T-helper 1 cell treated with Interleukin-12 subunit alpha and Interleukin-12 subunit beta and Interleukin-4 antibody, amounts not matched to agents 30 μg/mL and 1 μg/mL, for 36 hours (primary cell): ENCODE measurements at regions not wholly inside any gene's neighbourhood (a gene's known extent, or its start where the extent isn't known, plus 50 kb on each side); places are given as distances from the start of the nearest gene placed in this dataset.

Source experiments
- H3K27ac Mint-ChIP-seq: one replicate; pipeline ENCODE4 v1.8.0; 2021; ENCODE audit warnings: mild to moderate bottlenecking, mixed read lengths
- H3K27me3 Mint-ChIP-seq: one replicate; pipeline ENCODE4 v1.8.0; 2021; ENCODE audit warnings: low read depth, mixed read lengths
- H3K36me3 Mint-ChIP-seq: one replicate; pipeline ENCODE4 v1.8.0; 2021; ENCODE audit warnings: low read depth, mixed read lengths
- H3K4me1 Mint-ChIP-seq: one replicate; pipeline ENCODE4 v1.8.0; 2021; ENCODE audit warnings: low read depth, mixed read lengths
- H3K4me3 Mint-ChIP-seq: one replicate; pipeline ENCODE4 v1.8.0; 2021; ENCODE audit warnings: mild to moderate bottlenecking, moderate library complexity, mixed read lengths
- H3K9me3 Mint-ChIP-seq: one replicate; pipeline ENCODE4 v1.8.0; 2021; ENCODE audit warnings: mixed read lengths

DNA sequence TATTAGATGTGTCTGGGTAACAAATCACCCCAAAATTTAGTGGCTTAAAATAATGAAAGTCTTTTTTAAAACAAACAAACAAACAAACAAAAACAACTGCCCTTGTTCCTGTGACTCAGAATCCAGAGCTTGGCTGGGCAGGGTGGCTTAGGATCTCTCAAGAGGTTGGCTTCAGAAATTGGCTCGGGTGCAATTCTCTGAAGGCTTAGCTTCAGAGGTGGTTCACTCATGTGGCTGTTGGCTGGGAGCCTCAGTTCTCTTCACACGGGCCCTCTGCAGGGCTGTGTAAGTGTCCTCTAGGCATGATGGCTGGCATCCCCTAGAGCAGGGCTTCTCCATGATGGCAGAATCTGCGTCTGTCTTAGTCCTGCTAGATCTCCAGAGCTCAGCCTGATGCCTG lies 179.9 kb upstream of the BCOR start:
- no peaks in the 10 kb centered on the region for H3K27me3 Mint-ChIP-seq
- H3K36me3 Mint-ChIP-seq, result no peaks in the 10 kb centered on the region
- H3K9me3 Mint-ChIP-seq, result no peaks in the 10 kb centered on the region
- no peak overlapping the region for H3K4me3 Mint-ChIP-seq
- no peak overlapping the region for H3K27ac Mint-ChIP-seq
- H3K4me1 Mint-ChIP-seq, result peaks cover 23% of the 10 kb centered on the region

DNA sequence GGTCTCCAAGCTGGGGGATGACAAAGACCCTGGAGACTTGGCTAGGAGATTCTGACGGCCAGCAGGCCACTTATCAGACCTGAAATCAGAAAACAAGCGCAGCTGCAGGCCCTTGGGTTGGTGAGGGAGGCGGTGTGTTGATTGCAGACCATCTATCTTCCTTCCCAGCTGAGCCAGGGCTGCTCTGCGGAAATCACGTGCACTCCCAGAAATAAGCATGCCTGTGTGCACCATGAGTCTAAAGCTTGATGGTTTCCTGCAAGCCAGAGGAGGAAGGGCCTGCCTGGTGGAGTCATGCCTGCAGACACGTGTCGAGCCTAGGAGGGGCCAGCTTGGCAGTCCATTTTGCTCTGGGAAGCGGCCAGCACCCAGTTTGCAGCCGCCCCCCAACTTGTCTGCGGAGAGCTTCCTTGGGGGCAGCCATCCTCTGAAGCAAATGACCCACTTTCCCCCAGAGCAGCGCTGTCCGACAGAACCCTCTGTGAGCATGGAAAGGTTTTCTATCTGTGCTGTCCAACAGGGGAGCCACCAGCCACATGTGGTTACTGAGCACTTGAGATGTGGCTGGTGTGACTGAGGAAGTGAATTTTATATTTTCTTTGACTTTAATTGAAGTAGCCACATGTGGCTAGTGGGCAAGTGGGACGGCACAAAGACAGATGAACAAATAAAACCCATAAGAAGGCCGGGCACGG lies 175.7 kb upstream of the BCOR start:
- H3K27ac Mint-ChIP-seq, result no peak overlapping the region
- H3K27me3 Mint-ChIP-seq, result no peaks in the 10 kb centered on the region
- H3K9me3 Mint-ChIP-seq, result no peaks in the 10 kb centered on the region
- H3K4me1 Mint-ChIP-seq, result peaks cover 3% of the 10 kb centered on the region
- H3K36me3 Mint-ChIP-seq, result no peaks in the 10 kb centered on the region
- H3K4me3 Mint-ChIP-seq, result no peak overlapping the region

DNA sequence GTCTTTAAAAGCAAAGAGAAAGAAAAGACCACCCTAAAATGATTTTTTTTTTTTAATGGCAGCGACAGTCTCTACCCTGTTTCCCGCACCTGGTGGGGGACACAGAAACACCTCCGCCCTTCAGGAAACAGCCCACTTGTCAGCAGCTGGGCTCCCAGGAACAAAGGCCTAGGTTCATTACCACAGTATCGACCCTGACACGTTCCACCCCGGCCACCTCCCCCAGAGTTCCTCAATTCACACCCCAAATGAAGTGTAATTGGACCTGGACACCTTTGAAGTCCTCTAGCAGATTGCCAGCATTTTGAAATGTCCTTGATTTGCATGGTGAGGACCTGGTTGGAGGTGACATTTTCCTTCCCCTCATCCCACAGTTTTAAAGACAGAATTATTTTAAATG lies 175.0 kb upstream of the BCOR start:
- Mint-ChIP-seq H3K4me1 (no peaks in the 10 kb centered on the region), H3K9me3 (no peaks in the 10 kb centered on the region), H3K27me3 (no peaks in the 10 kb centered on the region), H3K36me3 (no peaks in the 10 kb centered on the region), H3K27ac (no peak overlapping the region), H3K4me3 (no peak overlapping the region)

DNA sequence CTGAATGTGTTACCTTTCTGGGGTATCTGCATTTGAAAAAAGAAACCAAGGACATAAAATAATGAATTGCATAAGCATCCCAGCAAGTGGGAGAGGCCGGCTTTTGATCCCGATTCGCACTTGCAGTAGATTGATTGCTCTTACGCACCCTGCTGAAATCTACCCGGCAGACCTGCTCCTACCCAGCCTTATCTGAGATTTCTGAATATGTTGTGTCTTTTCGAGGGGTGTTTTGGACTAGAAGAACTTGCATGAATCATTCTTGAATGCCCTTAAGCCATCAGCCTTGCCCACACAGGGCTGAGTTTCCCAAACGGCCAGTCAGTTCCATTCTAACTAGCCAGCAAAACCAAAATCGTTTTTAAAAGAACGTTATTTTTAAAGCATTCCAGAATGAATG lies 174.4 kb upstream of the BCOR start:
- no peak overlapping the region for H3K27ac Mint-ChIP-seq
- peaks cover 3% of the 10 kb centered on the region for H3K4me1 Mint-ChIP-seq
- no peaks in the 10 kb centered on the region for H3K9me3 Mint-ChIP-seq
- H3K4me3 Mint-ChIP-seq, result no peak overlapping the region
- no peaks in the 10 kb centered on the region for H3K36me3 Mint-ChIP-seq
- no peaks in the 10 kb centered on the region for H3K27me3 Mint-ChIP-seq

DNA sequence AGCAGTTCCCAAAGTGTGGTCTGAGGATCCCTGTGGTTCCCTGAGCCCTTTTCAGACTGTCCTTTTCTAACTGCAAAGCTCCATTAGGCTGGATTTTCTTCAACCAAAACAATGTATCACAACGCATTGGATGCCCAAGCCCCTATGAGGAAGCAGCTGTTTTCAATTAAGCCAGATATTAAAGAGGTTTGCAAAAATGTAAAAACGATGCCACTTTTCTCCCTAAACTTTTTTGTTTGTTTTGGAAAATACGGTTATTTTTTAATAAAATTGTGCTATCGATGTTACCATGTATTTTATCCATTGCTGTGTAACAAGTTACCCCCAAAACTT lies 170.4 kb upstream of the BCOR start:
- no peak overlapping the region for H3K27ac Mint-ChIP-seq
- no peaks in the 10 kb centered on the region for H3K27me3 Mint-ChIP-seq
- no peaks in the 10 kb centered on the region for H3K9me3 Mint-ChIP-seq
- peaks cover 3% of the 10 kb centered on the region for H3K4me1 Mint-ChIP-seq
- no peaks in the 10 kb centered on the region for H3K36me3 Mint-ChIP-seq
- H3K4me3 Mint-ChIP-seq, result no peak overlapping the region

DNA sequence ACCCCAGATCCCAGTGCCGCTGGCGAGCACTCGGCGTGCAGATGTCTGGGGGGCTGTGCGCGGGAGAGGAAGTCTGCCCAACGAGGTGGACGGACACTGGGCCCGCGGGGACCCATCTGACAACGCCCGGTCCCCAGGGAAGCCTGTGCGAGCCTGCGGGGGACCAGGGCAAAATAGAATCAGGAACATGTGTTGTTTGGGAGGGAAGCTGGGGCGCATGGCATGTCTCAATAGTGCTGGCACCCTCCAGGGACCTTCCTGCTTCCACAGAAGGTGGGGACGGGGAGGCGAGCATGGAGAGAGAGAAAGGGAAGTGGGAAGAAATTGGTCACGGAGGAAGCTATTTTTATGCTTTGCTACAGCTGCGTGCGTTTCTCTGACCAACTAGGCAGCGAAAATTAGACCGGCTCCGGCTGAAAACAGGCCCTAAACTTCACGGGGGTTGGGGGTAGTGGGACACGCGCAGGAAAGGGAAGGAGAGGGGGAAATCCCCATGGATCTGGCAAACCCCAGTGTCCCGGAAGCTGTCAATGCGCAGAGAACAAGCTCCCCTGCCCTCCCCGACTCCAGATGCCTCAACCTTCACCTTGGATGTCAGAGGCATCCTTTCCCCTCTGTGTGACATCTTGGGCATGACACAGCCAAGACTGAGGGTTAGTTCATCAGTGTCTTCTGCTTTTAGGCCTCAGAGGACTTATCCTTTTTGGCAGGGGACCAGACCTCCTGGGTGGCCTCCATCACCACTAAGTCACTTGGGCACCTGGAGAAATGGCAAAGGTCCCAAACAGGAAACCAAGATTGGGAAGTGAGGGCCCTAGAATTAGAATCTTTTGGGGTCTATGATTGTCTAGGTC lies 169.8 kb upstream of the BCOR start:
- Mint-ChIP-seq H3K27ac (no peak overlapping the region), H3K9me3 (no peaks in the 10 kb centered on the region), H3K36me3 (no peaks in the 10 kb centered on the region), H3K4me3 (no peak overlapping the region), H3K4me1 (peaks cover 3% of the 10 kb centered on the region), H3K27me3 (no peaks in the 10 kb centered on the region)

DNA sequence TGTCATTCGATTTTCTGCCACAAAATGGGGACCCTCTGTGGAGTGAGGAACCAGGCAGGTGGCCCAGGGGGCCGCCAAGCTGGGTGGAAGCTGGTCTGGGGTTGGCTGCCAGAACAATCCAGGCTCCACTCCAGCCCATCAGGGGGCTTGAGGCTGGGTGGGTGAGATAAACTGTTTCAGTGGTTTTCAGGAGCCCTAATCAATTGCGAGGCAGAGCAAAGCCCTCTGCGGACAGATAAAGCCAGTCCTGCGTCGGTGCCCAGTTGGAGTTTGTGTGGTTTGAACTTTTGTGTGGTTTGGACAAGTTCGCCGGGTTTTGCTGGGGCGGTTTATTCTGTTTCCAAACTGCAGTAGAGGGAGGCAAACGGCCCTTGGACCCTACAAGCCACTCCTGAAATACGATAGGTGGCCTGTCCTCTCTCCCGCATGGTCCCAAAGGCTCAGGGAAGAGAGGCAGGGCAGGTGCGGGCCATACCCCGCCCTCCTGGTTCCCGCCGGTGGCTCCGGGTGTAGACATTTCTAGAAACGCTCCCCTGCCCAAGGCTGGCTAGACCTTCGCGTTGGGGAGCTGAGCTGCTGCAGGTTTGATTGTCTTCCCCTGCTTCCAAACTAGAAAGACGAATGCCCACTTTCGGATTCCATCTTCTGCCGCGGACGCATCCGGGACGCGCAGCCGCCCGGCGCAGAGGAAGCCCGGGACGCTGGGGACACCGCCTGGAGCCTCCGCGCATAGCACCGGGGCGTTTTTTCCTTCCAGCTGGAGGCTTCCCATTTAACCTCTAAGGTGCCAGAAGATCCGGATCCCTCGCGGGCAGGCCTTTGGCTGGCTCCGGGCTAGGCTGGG lies 169.0 kb upstream of the BCOR start:
- Mint-ChIP-seq H3K27ac (peak overlapping the region; percentile 31), H3K4me1 (peaks cover 3% of the 10 kb centered on the region), H3K4me3 (peak overlapping the region; percentile 69), H3K27me3 (no peaks in the 10 kb centered on the region), H3K36me3 (no peaks in the 10 kb centered on the region), H3K9me3 (no peaks in the 10 kb centered on the region)

DNA sequence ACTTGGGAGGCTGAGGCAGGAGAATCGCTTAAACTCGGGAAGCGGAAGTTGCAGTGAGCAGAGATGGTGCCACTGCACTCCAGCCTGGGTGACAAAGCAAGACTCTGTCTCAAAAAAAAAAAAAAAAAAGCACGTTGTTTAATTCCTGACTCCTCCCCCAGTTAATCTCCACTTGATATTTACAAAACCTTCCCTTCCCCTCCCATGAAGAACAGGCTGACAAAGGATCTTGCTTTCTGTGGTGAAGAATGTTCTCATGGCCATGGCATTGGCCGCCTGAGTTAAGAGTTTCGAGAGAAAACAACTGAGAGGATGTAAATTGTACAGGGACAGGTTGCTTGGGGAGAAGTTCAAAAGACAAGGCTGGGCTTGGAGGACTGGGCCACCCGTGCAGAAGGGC lies 168.2 kb upstream of the BCOR start:
- H3K27me3 Mint-ChIP-seq, result no peaks in the 10 kb centered on the region
- H3K27ac Mint-ChIP-seq, result no peak overlapping the region
- H3K4me3 Mint-ChIP-seq, result peak overlapping the region; percentile 58
- peaks cover 3% of the 10 kb centered on the region for H3K4me1 Mint-ChIP-seq
- no peaks in the 10 kb centered on the region for H3K9me3 Mint-ChIP-seq
- H3K36me3 Mint-ChIP-seq, result no peaks in the 10 kb centered on the region

DNA sequence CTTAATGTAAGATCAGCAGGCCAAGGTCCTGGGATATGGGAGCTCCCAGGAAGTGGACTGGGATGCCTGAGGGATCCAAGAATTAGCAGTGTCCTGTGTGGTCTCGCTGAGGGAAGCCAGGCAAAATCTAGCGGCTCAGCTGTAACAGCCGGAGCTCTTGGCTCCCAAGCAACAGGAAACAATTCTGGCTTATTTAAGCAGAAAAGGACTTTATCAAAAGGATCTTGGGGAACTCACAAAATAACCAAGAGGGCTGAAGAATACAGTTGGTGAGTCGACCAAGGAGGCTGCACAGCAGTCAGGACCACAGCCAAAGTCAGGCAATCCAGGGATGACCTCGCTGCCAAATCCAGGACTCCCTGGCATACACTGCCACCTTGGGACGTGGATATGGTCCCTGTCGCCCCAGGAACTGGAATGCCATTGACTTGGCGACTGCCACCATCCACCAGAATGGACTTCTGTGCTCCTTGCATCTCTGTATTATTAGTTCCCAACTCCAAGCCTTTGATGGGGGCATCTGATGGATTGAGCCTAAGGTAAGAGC lies 165.3 kb upstream of the BCOR start:
- no peak overlapping the region for H3K4me3 Mint-ChIP-seq
- no peak overlapping the region for H3K27ac Mint-ChIP-seq
- peaks cover 3% of the 10 kb centered on the region for H3K4me1 Mint-ChIP-seq
- no peaks in the 10 kb centered on the region for H3K36me3 Mint-ChIP-seq
- no peaks in the 10 kb centered on the region for H3K9me3 Mint-ChIP-seq
- no peaks in the 10 kb centered on the region for H3K27me3 Mint-ChIP-seq

DNA sequence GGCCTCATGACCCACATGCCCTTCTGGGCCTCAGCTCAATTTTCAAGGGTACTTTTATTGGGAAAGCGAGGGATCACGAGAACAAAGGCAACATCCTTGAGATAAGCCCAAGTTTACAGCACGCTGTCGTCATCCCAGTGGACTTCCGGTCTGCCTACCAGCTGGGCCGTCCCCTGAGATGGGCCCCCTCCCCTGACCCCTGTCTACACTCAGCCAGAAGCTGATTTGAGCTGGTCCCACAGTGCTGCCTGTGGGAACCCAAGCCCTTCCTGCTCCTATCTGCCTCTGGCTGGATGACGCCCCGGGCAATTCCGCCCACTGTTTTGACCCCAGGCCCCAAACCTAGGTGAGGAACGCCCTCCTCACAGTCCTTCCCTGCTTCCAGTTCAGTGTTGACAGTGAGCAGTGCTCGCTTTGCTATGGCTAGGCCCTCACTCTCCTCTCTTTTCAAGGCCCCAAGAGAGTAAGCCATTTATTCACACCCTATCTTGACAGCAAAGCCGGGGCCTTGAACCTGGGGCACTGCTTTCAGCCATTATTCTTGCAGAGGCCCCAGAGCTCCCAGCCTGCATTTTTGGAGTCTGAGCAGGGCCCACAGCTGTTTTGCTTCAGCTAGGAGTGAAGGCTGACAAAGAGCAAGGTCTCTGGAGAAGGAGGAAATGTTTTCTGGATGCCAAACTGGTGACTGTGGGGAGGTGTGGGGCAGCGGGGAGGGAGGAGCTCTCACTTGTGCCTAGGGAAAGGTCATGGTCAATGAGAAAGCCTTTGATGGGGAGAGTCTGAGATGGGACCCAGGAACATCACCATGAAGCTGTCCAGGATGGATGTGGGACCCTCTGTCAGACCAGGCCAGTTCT lies 164.6 kb upstream of the BCOR start:
- Mint-ChIP-seq H3K9me3 (no peaks in the 10 kb centered on the region), H3K4me3 (no peak overlapping the region), H3K36me3 (no peaks in the 10 kb centered on the region), H3K27ac (no peak overlapping the region), H3K4me1 (peaks cover 1% of the 10 kb centered on the region), H3K27me3 (no peaks in the 10 kb centered on the region)

DNA sequence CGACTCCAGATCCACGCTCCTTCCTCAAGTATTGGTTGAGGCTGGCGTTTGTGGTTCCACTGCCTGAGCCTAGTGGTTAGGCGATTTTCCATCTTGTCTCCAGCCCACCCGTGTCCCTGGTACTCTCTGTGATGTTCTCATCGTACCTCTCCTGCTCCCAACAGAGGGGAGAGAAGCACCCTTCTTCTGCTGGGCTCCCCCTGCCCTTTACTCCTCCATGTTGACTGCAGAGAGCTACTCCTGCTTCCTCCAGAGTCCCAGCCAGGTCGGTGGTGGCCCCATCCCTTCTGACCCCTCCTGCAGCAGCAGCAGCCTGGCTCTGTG lies 164.0 kb upstream of the BCOR start:
- H3K4me1 Mint-ChIP-seq, result no peaks in the 10 kb centered on the region

DNA sequence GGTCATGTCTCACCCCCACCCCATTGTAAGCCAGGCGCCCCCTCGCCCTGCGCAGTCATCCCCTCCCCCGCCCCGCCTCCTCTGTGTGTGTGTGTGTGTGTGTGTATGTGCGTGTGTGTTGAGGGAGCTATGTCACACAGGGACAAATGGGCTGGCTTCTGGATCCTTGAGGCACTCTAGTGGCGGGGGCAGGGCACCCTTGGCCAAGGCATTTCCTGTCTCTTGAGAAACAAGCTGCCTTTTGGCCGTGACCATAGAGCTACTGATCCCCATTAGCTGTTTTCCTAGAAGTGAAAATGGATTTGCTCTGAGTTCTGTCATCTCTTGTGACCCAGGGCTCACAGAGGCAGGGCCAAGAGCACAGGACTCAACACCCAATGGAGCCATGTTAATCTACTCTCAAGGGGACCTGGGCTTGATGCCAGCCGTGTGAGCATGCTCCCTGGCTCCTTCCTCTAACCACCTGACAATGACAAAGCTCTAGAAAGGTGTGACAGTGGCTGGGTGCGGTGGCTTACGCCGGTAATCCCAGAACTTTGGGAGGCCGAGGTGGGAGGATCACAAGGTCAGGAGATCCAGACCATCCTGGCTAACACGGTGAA lies 162.5 kb upstream of the BCOR start:
- no peaks in the 10 kb centered on the region for H3K9me3 Mint-ChIP-seq
- H3K27ac Mint-ChIP-seq, result no peak overlapping the region
- no peaks in the 10 kb centered on the region for H3K27me3 Mint-ChIP-seq
- no peaks in the 10 kb centered on the region for H3K36me3 Mint-ChIP-seq
- no peak overlapping the region for H3K4me3 Mint-ChIP-seq
- no peaks in the 10 kb centered on the region for H3K4me1 Mint-ChIP-seq

More for the DNA sequence above, 164.0 kb upstream of the BCOR start:
- H3K27me3 Mint-ChIP-seq, result no peaks in the 10 kb centered on the region
- H3K9me3 Mint-ChIP-seq, result no peaks in the 10 kb centered on the region
- no peak overlapping the region for H3K4me3 Mint-ChIP-seq
- H3K27ac Mint-ChIP-seq, result no peak overlapping the region
- no peaks in the 10 kb centered on the region for H3K36me3 Mint-ChIP-seq

DNA sequence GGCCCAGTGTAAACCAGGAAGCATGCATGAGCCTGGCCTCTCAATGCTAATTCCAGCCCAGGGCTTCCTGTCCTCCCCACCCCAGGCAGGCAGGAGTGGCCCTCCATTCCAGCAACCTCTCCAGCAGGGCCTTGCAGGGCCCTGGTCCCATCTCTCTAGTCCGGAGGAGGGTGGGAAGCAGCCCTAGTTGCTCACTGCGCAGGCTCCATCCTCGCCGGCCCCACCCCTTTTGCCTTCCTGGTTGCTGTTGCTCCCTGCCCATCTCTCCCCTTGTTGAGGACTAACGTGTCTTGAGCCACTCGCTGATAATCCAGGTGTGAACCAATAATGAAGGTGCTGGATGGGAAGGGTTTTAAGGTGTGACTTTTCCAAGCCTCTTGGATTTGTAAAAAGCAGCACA lies 161.2 kb upstream of the BCOR start:
- H3K27me3 Mint-ChIP-seq, result no peaks in the 10 kb centered on the region
- no peaks in the 10 kb centered on the region for H3K4me1 Mint-ChIP-seq
- no peak overlapping the region for H3K4me3 Mint-ChIP-seq
- no peaks in the 10 kb centered on the region for H3K9me3 Mint-ChIP-seq
- no peaks in the 10 kb centered on the region for H3K36me3 Mint-ChIP-seq
- H3K27ac Mint-ChIP-seq, result no peak overlapping the region

DNA sequence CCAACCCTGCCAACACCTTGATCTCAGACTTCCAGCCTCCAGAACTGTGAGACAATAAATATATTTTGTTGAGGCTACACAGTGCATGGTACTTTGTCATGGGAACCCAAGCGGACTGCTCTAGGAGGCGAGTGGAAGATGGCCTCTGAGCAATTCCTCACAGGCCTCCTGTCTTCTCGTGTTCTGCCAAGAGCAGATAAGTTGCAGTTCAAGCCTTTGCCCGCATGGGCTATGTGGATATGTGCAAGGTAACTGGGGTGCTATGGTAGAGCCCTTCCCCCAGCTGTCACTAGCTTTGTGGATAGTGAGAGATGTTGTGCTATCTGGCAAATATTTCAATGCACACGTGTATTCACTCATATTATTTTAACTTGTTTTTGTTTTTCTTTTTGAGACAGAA lies 156.0 kb upstream of the BCOR start:
- Mint-ChIP-seq H3K27me3 (no peaks in the 10 kb centered on the region), H3K9me3 (no peaks in the 10 kb centered on the region), H3K36me3 (no peaks in the 10 kb centered on the region), H3K4me3 (no peak overlapping the region), H3K4me1 (no peaks in the 10 kb centered on the region), H3K27ac (no peak overlapping the region)
